Esophagus squamous epithelium (tissue), 5 donors: ENCODE measurements at regions not wholly inside any gene's neighbourhood (a gene's known extent, or its start where the extent isn't known, plus 50 kb on each side); places are given as distances from the start of the nearest gene placed in this dataset.
"Not testable (repeated sequence)": the region's sequence is repeated elsewhere in the genome, so short reads cannot be mapped to it uniquely, and the experiment has no call there.

Source experiments
- DNase-seq: peaks from one replicate; lab custom pipeline; 2025; lab: John Stamatoyannopoulos, UW
- H3K27ac ChIP-seq, 4 donors: fragments of 200-600 bp; sonication (generic); one replicate each; pipeline ENCODE4 v1.5.1; 2016 to 2019; ENCODE audit warnings: mild to moderate bottlenecking in 1 of 4
- H3K27me3 ChIP-seq, 4 donors: fragments of 200-600 bp; sonication (generic); 1 replicate in 3 of 4; 2 replicates in 1 of 4; pipeline versions ENCODE4 v1.5.1 to v1.6.0; 2017 to 2021; ENCODE audit warnings: antibody characterized with exemption in 1 of 4
- H3K36me3 ChIP-seq, 3 donors: fragments of 200-600 bp; sonication (generic); one replicate each; pipeline ENCODE4 v1.5.1; 2016 to 2019
- H3K4me1 ChIP-seq, 3 donors: fragments of 200-600 bp; sonication (generic); one replicate each; pipeline ENCODE4 v1.5.1; 2017 to 2019
- H3K4me3 ChIP-seq, 4 donors: fragments of 200-600 bp; sonication (generic); 1 replicate in 3 of 4; 2 replicates in 1 of 4; pipeline ENCODE4 v1.5.1; 2016 to 2019; ENCODE audit warnings: mild to moderate bottlenecking in 2 of 4, moderate library complexity in 1 of 4
- H3K9me3 ChIP-seq, 3 donors: fragments of 200-600 bp; sonication (generic); one replicate each; pipeline ENCODE4 v1.5.1; 2016 to 2019
- CTCF ChIP-seq, 6 experiments: fragments of 450-650 bp in 4 of 6; fragments of 200-600 bp in 2 of 6; sonication (generic) in 2 of 6; IDR thresholded peaks; one replicate each; pipeline ENCODE4 v1.5.1; 2016 to 2019; ENCODE audit warnings: antibody characterized with exemption in 6 of 6, mild to moderate bottlenecking in 4 of 6, moderate library complexity in 4 of 6
- POLR2A ChIP-seq, 4 donors: fragments of 450-650 bp; IDR thresholded peaks; one replicate each; pipeline ENCODE4 v1.6.1; 2017; ENCODE audit warnings: antibody characterized with exemption in 4 of 4, mild to moderate bottlenecking in 4 of 4, moderate library complexity in 3 of 4
- WGBS, 2 donors: methylation state at CpG; one replicate each; pipeline ENCODE4 v1.1.5; 2018; 5-methylcytosine and 5-hydroxymethylcytosine counted together
- intact Hi-C: fragments of 100-400 bp; cut with DNase I; formaldehyde crosslinking; loops from one replicate; pipeline ENCODE4 v1.15.0; 2022
- donor health status: DM: yes; HTN: yes; CAD: no.

GRCh38 chr11:34773826-34774225 is 142.4 kb downstream of the APIP start:
- TF ChIP-seq POLR2A (IDR thresholded peaks at IDR 0.05) (no peak), CTCF (IDR thresholded peaks at IDR 0.05) (no peak)
- Histone ChIP-seq H3K27me3 (no peaks in the 10 kb centered on the region), H3K9me3 (no peaks in the 10 kb centered on the region), H3K36me3 (no peaks in the 10 kb centered on the region), H3K4me1 (peaks cover 0 to 15% (median 0%) of the 10 kb centered on the region in 3 donors), H3K27ac (no peak overlapping the region), H3K4me3 (no peak overlapping the region)
- intact Hi-C loops: no loop called here
- DNase-seq: no peak
- WGBS, 2 donors: 8 to 9% methylated on average over 1 of the region's 1 CpG

- H3K9me3 ChIP-seq: no peaks in the 10 kb centered on the region
- no peaks in the 10 kb centered on the region for H3K27me3 ChIP-seq
- TF ChIP-seq CTCF (IDR thresholded peaks at IDR 0.05) (no peak), POLR2A (IDR thresholded peaks at IDR 0.05) (no peak)
- no peak overlapping the region for H3K27ac ChIP-seq
- H3K36me3 ChIP-seq: no peaks in the 10 kb centered on the region
- DNase-seq: no peak
- peaks cover 0 to 15% (median 0%) of the 10 kb centered on the region in 3 donors for H3K4me1 ChIP-seq
- H3K4me3 ChIP-seq: no peak overlapping the region
- 0 to 84% methylated on average over 1 of the region's 1 CpG for WGBS, 2 donors
- intact Hi-C loops: no loop called here
These were observed 143.0 kb downstream of the APIP start for GRCh38 chr11:34773211-34773610.

- H3K9me3 ChIP-seq: no peaks in the 10 kb centered on the region
- peaks cover 0 to 15% (median 0%) of the 10 kb centered on the region in 3 donors for H3K4me1 ChIP-seq
- H3K27ac ChIP-seq: no peak overlapping the region
- WGBS, 2 donors: 100% methylated on average over 1 of the region's 1 CpG
- H3K27me3 ChIP-seq: no peaks in the 10 kb centered on the region
- intact Hi-C loops: no loop called here
- no peak overlapping the region for H3K4me3 ChIP-seq
- no peak for DNase-seq
- H3K36me3 ChIP-seq: no peaks in the 10 kb centered on the region
- no peak for TF ChIP-seq POLR2A (IDR thresholded peaks at IDR 0.05)
- no peak for TF ChIP-seq CTCF (IDR thresholded peaks at IDR 0.05)
These were observed 146.1 kb downstream of the APIP start for GRCh38 chr11:34770111-34770510.

- Histone ChIP-seq H3K27me3 (no peaks in the 10 kb centered on the region), H3K27ac (no peak overlapping the region), H3K36me3 (no peaks in the 10 kb centered on the region), H3K4me1 (peaks cover 0 to 13% (median 0%) of the 10 kb centered on the region in 3 donors), H3K9me3 (no peaks in the 10 kb centered on the region), H3K4me3 (no peak overlapping the region)
- intact Hi-C loops: no loop called here
- TF ChIP-seq POLR2A (IDR thresholded peaks at IDR 0.05) (no peak), CTCF (IDR thresholded peaks at IDR 0.05) (no peak)
- DNase-seq: no peak
- WGBS, 2 donors: 88% methylated on average over 1 of the region's 2 CpGs; no CpG with 5 or more reads in 1 of the 2 donors
These were observed 147.0 kb downstream of the APIP start for GRCh38 chr11:34769224-34769623.

GRCh38 chr11:34762625-34763024 is 141.7 kb downstream of the EHF start:
- H3K27me3 ChIP-seq, DNase-seq, H3K36me3 ChIP-seq, intact Hi-C loops, H3K9me3 ChIP-seq, H3K27ac ChIP-seq, H3K4me3 ChIP-seq: not testable (repeated sequence)
- H3K4me1 ChIP-seq: peaks cover 0 to 12% (median 0%) of the 10 kb centered on the region in 3 donors
- WGBS, 2 donors: no CpG with 5 or more reads among the region's 3 CpGs

- intact Hi-C loops: no loop called here
- no peak for DNase-seq
- Histone ChIP-seq H3K4me1 (peaks cover 3 to 53% (median 8%) of the 10 kb centered on the region in 3 donors), H3K27me3 (no peaks in the 10 kb centered on the region), H3K9me3 (no peaks in the 10 kb centered on the region), H3K27ac (peak overlapping the region in 1 of 4 donors; percentile 61), H3K36me3 (no peaks in the 10 kb centered on the region), H3K4me3 (no peak overlapping the region)
- 76 to 81% methylated on average over 4 to 7 of the region's 7 CpGs for WGBS, 2 donors
- TF ChIP-seq POLR2A (IDR thresholded peaks at IDR 0.05): no peak
- TF ChIP-seq CTCF (IDR thresholded peaks at IDR 0.05): no peak
These were observed 137.4 kb downstream of the EHF start for GRCh38 chr11:34758262-34758661.
